ENCODE measurements at regions not wholly inside any gene's neighbourhood (a gene's known extent, or its start where the extent isn't known, plus 50 kb on each side); places are given as distances from the start of the nearest gene placed in this dataset.

DNA sequence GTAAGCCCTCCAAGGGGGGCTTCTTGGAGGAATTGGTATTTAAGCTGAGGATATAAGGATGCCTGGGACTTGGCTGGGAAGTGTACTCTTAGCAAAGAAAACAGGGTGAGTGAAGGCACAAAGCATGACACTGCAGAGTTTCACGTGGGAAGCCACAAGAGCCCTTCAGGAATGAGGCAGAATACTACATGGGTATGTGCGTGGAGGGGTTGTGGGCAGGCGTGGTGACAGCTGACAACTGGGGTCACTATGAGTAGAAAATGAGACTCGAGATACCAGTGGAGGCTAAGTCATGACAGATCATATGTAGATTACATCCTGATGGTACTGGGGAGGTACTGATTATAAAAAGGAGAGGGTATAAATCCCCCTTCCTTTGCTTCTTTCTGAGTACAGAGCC, 78.1 kb upstream of the XYLT1 start:
- Histone ChIP-seq H3K27me3 (ENCODE audit: control insufficient read depth, insufficient read depth, low read length) (no peaks in the 10 kb centered on the region), H3K36me3 (ENCODE audit: control insufficient read depth, insufficient read depth, low read length) (no peaks in the 10 kb centered on the region), H3K4me3 (ENCODE audit: low read depth, low read length) (no peak overlapping the region)
- DNase-seq (ENCODE audit: low read depth): no peak
- TF ChIP-seq CTCF (IDR thresholded peaks at IDR 0.05; ENCODE audit: insufficient read depth, low read length, poor library complexity, severe bottlenecking): no peak

DNA sequence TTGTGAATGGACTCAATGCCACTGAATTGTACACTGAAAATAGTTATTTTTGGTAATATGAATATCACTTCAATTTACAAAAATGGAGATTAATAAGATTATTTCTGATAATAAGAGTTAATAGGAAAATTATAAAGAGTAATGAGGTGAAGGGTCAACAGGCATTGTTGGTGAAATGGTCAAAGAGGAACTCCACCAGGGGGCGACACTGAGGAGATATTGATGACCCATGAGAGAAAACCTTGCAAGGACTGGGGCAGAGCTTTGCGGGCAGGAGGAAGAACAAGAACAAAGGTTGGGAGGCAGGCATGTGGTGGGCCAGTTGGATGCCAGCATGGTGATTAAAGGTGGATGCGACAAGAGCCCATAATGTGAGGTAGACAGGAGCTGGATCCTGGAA, 74.0 kb upstream of the XYLT1 start:
- H3K4me3 ChIP-seq (ENCODE audit: low read depth, low read length): no peak overlapping the region
- no peaks in the 10 kb centered on the region for H3K27me3 ChIP-seq (ENCODE audit: control insufficient read depth, insufficient read depth, low read length)
- no peak for DNase-seq (ENCODE audit: low read depth)
- no peaks in the 10 kb centered on the region for H3K36me3 ChIP-seq (ENCODE audit: control insufficient read depth, insufficient read depth, low read length)
- no peak for TF ChIP-seq CTCF (IDR thresholded peaks at IDR 0.05; ENCODE audit: insufficient read depth, low read length, poor library complexity, severe bottlenecking)

- TF ChIP-seq CTCF (IDR thresholded peaks at IDR 0.05; ENCODE audit: insufficient read depth, low read length, poor library complexity, severe bottlenecking): no peak
- H3K27me3 ChIP-seq (ENCODE audit: control insufficient read depth, insufficient read depth, low read length): no peaks in the 10 kb centered on the region
- no peak overlapping the region for H3K4me3 ChIP-seq (ENCODE audit: low read depth, low read length)
- DNase-seq (ENCODE audit: low read depth): no peak
- H3K36me3 ChIP-seq (ENCODE audit: control insufficient read depth, insufficient read depth, low read length): no peaks in the 10 kb centered on the region
These were observed 73.5 kb upstream of the XYLT1 start for GRCh38 chr16:17544304-17544703.

DNA sequence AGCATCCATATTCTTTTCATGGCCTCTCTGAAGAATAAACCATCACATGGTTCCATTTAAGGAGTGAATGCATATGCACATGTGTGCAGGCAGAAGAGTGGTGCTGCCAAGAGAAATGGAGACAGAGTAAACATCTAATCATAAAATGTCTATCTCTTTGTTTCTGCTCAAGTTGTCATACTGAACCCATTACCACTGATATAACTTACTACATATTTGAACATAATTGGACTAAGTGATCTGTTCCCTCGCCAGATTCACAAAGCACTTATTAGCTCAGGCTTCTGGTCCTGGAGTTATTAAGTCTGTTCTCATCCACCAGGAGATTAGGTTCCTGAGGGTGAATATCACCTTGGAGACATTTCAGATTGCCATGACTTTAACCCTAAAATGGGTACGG, 72.3 kb upstream of the XYLT1 start:
- Histone ChIP-seq H3K4me3 (ENCODE audit: low read depth, low read length) (no peak overlapping the region), H3K36me3 (ENCODE audit: control insufficient read depth, insufficient read depth, low read length) (no peaks in the 10 kb centered on the region), H3K27me3 (ENCODE audit: control insufficient read depth, insufficient read depth, low read length) (no peaks in the 10 kb centered on the region)
- no peak for TF ChIP-seq CTCF (IDR thresholded peaks at IDR 0.05; ENCODE audit: insufficient read depth, low read length, poor library complexity, severe bottlenecking)
- DNase-seq (ENCODE audit: low read depth): no peak

- DNase-seq (ENCODE audit: low read depth): no peak
- no peaks in the 10 kb centered on the region for H3K27me3 ChIP-seq (ENCODE audit: control insufficient read depth, insufficient read depth, low read length)
- TF ChIP-seq CTCF (IDR thresholded peaks at IDR 0.05; ENCODE audit: insufficient read depth, low read length, poor library complexity, severe bottlenecking): no peak
- no peak overlapping the region for H3K4me3 ChIP-seq (ENCODE audit: low read depth, low read length)
- no peaks in the 10 kb centered on the region for H3K36me3 ChIP-seq (ENCODE audit: control insufficient read depth, insufficient read depth, low read length)
These were observed 70.6 kb upstream of the XYLT1 start for GRCh38 chr16:17541324-17541723.

DNA sequence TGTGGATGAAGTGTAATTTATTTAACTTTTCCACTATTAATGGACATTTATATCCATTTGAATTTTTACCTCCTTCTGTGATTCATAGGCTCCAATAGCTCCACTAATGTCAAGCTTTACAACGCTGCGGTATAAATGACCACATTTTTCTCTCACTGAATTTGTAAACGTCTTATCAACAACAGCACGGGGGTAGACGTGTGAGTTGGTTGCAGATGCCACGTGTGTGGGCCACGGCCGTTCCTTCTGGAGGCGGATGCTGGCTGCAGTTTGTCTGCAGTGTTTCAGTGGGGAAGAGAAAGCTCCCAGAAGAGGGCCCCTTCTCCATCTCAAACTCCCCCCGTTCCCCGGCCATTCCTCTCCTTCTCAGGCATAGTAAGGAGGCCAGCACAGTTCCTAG, 68.2 kb upstream of the XYLT1 start:
- no peak for DNase-seq (ENCODE audit: low read depth)
- no peak overlapping the region for H3K4me3 ChIP-seq (ENCODE audit: low read depth, low read length)
- no peaks in the 10 kb centered on the region for H3K27me3 ChIP-seq (ENCODE audit: control insufficient read depth, insufficient read depth, low read length)
- H3K36me3 ChIP-seq (ENCODE audit: control insufficient read depth, insufficient read depth, low read length): no peaks in the 10 kb centered on the region
- TF ChIP-seq CTCF (IDR thresholded peaks at IDR 0.05; ENCODE audit: insufficient read depth, low read length, poor library complexity, severe bottlenecking): no peak
